Trophoblast cell (in vitro differentiated cells and primary cell): ENCODE measurements at regions not wholly inside any gene's neighbourhood (a gene's known extent, or its start where the extent isn't known, plus 50 kb on each side); places are given as distances from the start of the nearest gene placed in this dataset.
A peak's percentile ranks its signal among the peaks of the same experiment; 100 is the strongest.

Source experiments
- DNase-seq, 2 donors: peaks; one replicate each; pipeline ENCODE4 v3.0.0-alpha.2; 2016
- H2AFZ ChIP-seq: 2 replicates; pipeline ENCODE4 v1.6.1; 2013; ENCODE audit warnings: low read length, moderate library complexity, mild to moderate bottlenecking; ENCODE audit not compliant: insufficient read depth, poor library complexity
- H2AK5ac ChIP-seq: 2 replicates; pipeline ENCODE4 v1.6.1; 2013; ENCODE audit warnings: mild to moderate bottlenecking, low read length
- H2BK120ac ChIP-seq: 2 replicates; pipeline ENCODE4 v1.6.1; 2013; ENCODE audit warnings: low read length, mild to moderate bottlenecking, moderate library complexity; ENCODE audit not compliant: insufficient read depth, poor library complexity
- H2BK12ac ChIP-seq: 2 replicates; pipeline ENCODE4 v1.6.1; 2013; ENCODE audit warnings: mild to moderate bottlenecking, low read length, moderate library complexity
- H2BK5ac ChIP-seq: 2 replicates; pipeline ENCODE4 v1.6.1; 2013; ENCODE audit warnings: low read length, low read depth, moderate library complexity, mild to moderate bottlenecking; ENCODE audit not compliant: poor library complexity
- H3K14ac ChIP-seq: 2 replicates; pipeline ENCODE4 v1.6.1; 2013; ENCODE audit warnings: mild to moderate bottlenecking, low read length
- H3K18ac ChIP-seq: 2 replicates; pipeline ENCODE4 v1.6.1; 2013; ENCODE audit warnings: mild to moderate bottlenecking, low read length
- H3K23ac ChIP-seq: 2 replicates; pipeline ENCODE4 v1.6.1; 2013; ENCODE audit warnings: low read length
- H3K27ac ChIP-seq: 2 replicates; pipeline ENCODE4 v1.5.1; 2013; ENCODE audit warnings: low read depth, mild to moderate bottlenecking, inconsistent platforms, low read length, moderate library complexity
- H3K27me3 ChIP-seq: 2 replicates; pipeline ENCODE4 v1.6.1; 2013; ENCODE audit warnings: inconsistent platforms, mild to moderate bottlenecking, low read length, moderate library complexity; ENCODE audit not compliant: insufficient read depth
- H3K36me3 ChIP-seq, 2 experiments: 1 replicate in 1 of 2; 2 replicates in 1 of 2; pipeline ENCODE4 v1.6.1; 2013; ENCODE audit warnings: low read length in 2 of 2, mild to moderate bottlenecking in 2 of 2, moderate library complexity in 1 of 2; ENCODE audit not compliant: insufficient read depth in 2 of 2, control insufficient read depth in 1 of 2
- H3K4ac ChIP-seq: 2 replicates; pipeline ENCODE4 v1.6.1; 2013; ENCODE audit warnings: low read depth, mild to moderate bottlenecking, low read length, moderate library complexity
- H3K4me1 ChIP-seq, 2 experiments: 1 replicate in 1 of 2; 2 replicates in 1 of 2; pipeline ENCODE4 v1.6.1; 2013; ENCODE audit warnings: low read length in 2 of 2, mild to moderate bottlenecking in 2 of 2, moderate library complexity in 1 of 2; ENCODE audit not compliant: insufficient read depth in 2 of 2, control insufficient read depth in 1 of 2
- H3K4me2 ChIP-seq: 2 replicates; pipeline ENCODE4 v1.6.1; 2013; ENCODE audit warnings: inconsistent platforms, mild to moderate bottlenecking, low read length, moderate library complexity
- H3K4me3 ChIP-seq: 2 replicates; pipeline ENCODE4 v1.5.1; 2013; ENCODE audit warnings: mild to moderate bottlenecking, low read depth, low read length, inconsistent platforms
- H3K79me1 ChIP-seq: one replicate; pipeline ENCODE4 v1.6.1; 2013; ENCODE audit warnings: low read length
- H3K79me2 ChIP-seq: 2 replicates; pipeline ENCODE4 v1.6.1; 2013; ENCODE audit warnings: low read length, mild to moderate bottlenecking; ENCODE audit not compliant: control insufficient read depth, insufficient read depth, poor library complexity
- H3K9ac ChIP-seq: 2 replicates; pipeline ENCODE4 v1.6.1; 2013; ENCODE audit warnings: mild to moderate bottlenecking, low read length
- H3K9me3 ChIP-seq: 2 replicates; pipeline ENCODE4 v1.6.1; 2013; ENCODE audit warnings: low read depth, mild to moderate bottlenecking, control low read depth, inconsistent platforms, low read length; ENCODE audit not compliant: insufficient read depth
- H4K12ac ChIP-seq: 2 replicates; pipeline ENCODE4 v1.6.1; 2013; ENCODE audit warnings: low read depth, mild to moderate bottlenecking, low read length, moderate library complexity
- H4K8ac ChIP-seq: 2 replicates; pipeline ENCODE4 v1.6.1; 2013; ENCODE audit warnings: low read depth, mild to moderate bottlenecking, low read length, moderate library complexity
- H4K91ac ChIP-seq: one replicate; pipeline ENCODE4 v1.6.1; 2013; ENCODE audit warnings: low read depth, mild to moderate bottlenecking, low read length, moderate library complexity
- WGBS: extraction: QIAGEN DNeasy Blood & Tissue Kit; methylation state at CpG from one replicate; pipeline ENCODE4 v1.1.7; 2013; ENCODE audit warnings: missing lambda C conversion rate; ENCODE audit not compliant: insufficient read length, insufficient coverage; ENCODE audit errors: extremely low coverage; 5-methylcytosine and 5-hydroxymethylcytosine counted together

GRCh38 chr3:159620281-159620680, 368.4 kb upstream of the IL12A start:
- Histone ChIP-seq H2BK5ac (no peak overlapping the region), H3K4me1 (no peaks in the 10 kb centered on the region), H4K8ac (no peak overlapping the region), H3K4ac (no peak overlapping the region), H3K9ac (no peak overlapping the region), H3K9me3 (no peaks in the 10 kb centered on the region), H3K36me3 (no peaks in the 10 kb centered on the region), H3K4me2 (no peak overlapping the region), H3K79me1 (no peaks in the 10 kb centered on the region), H3K23ac (no peak overlapping the region), H2AFZ (no peak overlapping the region), H3K14ac (no peak overlapping the region), H3K27me3 (no peaks in the 10 kb centered on the region), H3K18ac (no peak overlapping the region), H2BK120ac (no peak overlapping the region), H3K27ac (no peak overlapping the region), H3K79me2 (no peaks in the 10 kb centered on the region), H4K91ac (no peak overlapping the region), H2AK5ac (no peak overlapping the region), H4K12ac (no peak overlapping the region), H2BK12ac (no peak overlapping the region), H3K4me3 (no peak overlapping the region)
- peak in 1 of 2 donors; percentile 11 for DNase-seq
- no CpG with 5 or more reads among the region's 1 CpG for WGBS

GRCh38 chr3:159620873-159621272, 367.8 kb upstream of the IL12A start:
- no peaks in the 10 kb centered on the region for H3K9me3 ChIP-seq
- no peak overlapping the region for H2BK12ac ChIP-seq
- no peak overlapping the region for H2BK5ac ChIP-seq
- no peak overlapping the region for H4K12ac ChIP-seq
- H3K36me3 ChIP-seq, result no peaks in the 10 kb centered on the region
- no peak overlapping the region for H2BK120ac ChIP-seq
- DNase-seq, result peak; percentile 30 to 66
- H3K14ac ChIP-seq, result no peak overlapping the region
- no peak overlapping the region for H3K23ac ChIP-seq
- H4K8ac ChIP-seq, result no peak overlapping the region
- WGBS, result no CpG with 5 or more reads among the region's 4 CpGs
- no peak overlapping the region for H3K9ac ChIP-seq
- H3K4me3 ChIP-seq, result no peak overlapping the region
- H3K4ac ChIP-seq, result no peak overlapping the region
- H3K79me2 ChIP-seq, result no peaks in the 10 kb centered on the region
- no peak overlapping the region for H2AFZ ChIP-seq
- no peak overlapping the region for H3K18ac ChIP-seq
- no peak overlapping the region for H4K91ac ChIP-seq
- no peak overlapping the region for H3K27ac ChIP-seq
- H3K4me1 ChIP-seq, result no peaks in the 10 kb centered on the region
- H2AK5ac ChIP-seq, result no peak overlapping the region
- H3K27me3 ChIP-seq, result no peaks in the 10 kb centered on the region
- H3K4me2 ChIP-seq, result no peak overlapping the region
- H3K79me1 ChIP-seq, result no peaks in the 10 kb centered on the region

- Histone ChIP-seq H2AK5ac (no peak overlapping the region), H3K18ac (no peak overlapping the region), H3K79me1 (no peaks in the 10 kb centered on the region), H2BK12ac (no peak overlapping the region), H2BK5ac (no peak overlapping the region), H3K9me3 (no peaks in the 10 kb centered on the region), H3K14ac (no peak overlapping the region), H3K27me3 (no peaks in the 10 kb centered on the region), H4K8ac (no peak overlapping the region), H3K27ac (no peak overlapping the region), H3K23ac (no peak overlapping the region), H3K4me2 (no peak overlapping the region), H4K91ac (no peak overlapping the region), H4K12ac (no peak overlapping the region), H3K4ac (no peak overlapping the region), H2BK120ac (no peak overlapping the region), H3K4me1 (no peaks in the 10 kb centered on the region), H3K79me2 (no peaks in the 10 kb centered on the region), H2AFZ (no peak overlapping the region), H3K36me3 (no peaks in the 10 kb centered on the region), H3K9ac (no peak overlapping the region), H3K4me3 (no peak overlapping the region)
- DNase-seq, result no peak
- WGBS, result no CpG with 5 or more reads among the region's 2 CpGs
These were observed 364.0 kb upstream of the IL12A start for GRCh38 chr3:159624616-159625015.

- no peaks in the 10 kb centered on the region for H3K36me3 ChIP-seq
- no peak overlapping the region for H3K18ac ChIP-seq
- H3K9ac ChIP-seq, result no peak overlapping the region
- no peak overlapping the region for H3K4ac ChIP-seq
- H3K79me1 ChIP-seq, result no peaks in the 10 kb centered on the region
- H3K79me2 ChIP-seq, result no peaks in the 10 kb centered on the region
- H2BK120ac ChIP-seq, result no peak overlapping the region
- no peak overlapping the region for H3K23ac ChIP-seq
- no peak overlapping the region for H3K4me2 ChIP-seq
- no peak overlapping the region for H2AFZ ChIP-seq
- H3K27ac ChIP-seq, result no peak overlapping the region
- no peak overlapping the region for H4K8ac ChIP-seq
- no peak overlapping the region for H4K12ac ChIP-seq
- no peak overlapping the region for H3K4me3 ChIP-seq
- H3K27me3 ChIP-seq, result no peaks in the 10 kb centered on the region
- no peaks in the 10 kb centered on the region for H3K4me1 ChIP-seq
- H4K91ac ChIP-seq, result no peak overlapping the region
- no peak for DNase-seq
- H3K14ac ChIP-seq, result no peak overlapping the region
- H2AK5ac ChIP-seq, result no peak overlapping the region
- H3K9me3 ChIP-seq, result no peaks in the 10 kb centered on the region
- WGBS, result no CpG with 5 or more reads among the region's 4 CpGs
- no peak overlapping the region for H2BK12ac ChIP-seq
- no peak overlapping the region for H2BK5ac ChIP-seq
These were observed 363.0 kb upstream of the IL12A start for GRCh38 chr3:159625594-159625993.
